ENCODE measurements at regions not wholly inside any gene's neighbourhood (a gene's known extent, or its start where the extent isn't known, plus 50 kb on each side); places are given as distances from the start of the nearest gene placed in this dataset.
A peak's percentile ranks its signal among the peaks of the same experiment; 100 is the strongest.
"Not testable (repeated sequence)": the region's sequence is repeated elsewhere in the genome, so short reads cannot be mapped to it uniquely, and the experiment has no call there.

- H3K4me1 ChIP-seq (ENCODE audit: insufficient read depth, low read length): peaks cover 13% of the 10 kb centered on the region
- DNase-seq: no peak
- TF ChIP-seq EZH2 (IDR thresholded peaks at IDR 0.05; ENCODE audit: borderline replicate concordance, low read depth, low read length, severe bottlenecking): no peak
- TF ChIP-seq, protein P1, sequence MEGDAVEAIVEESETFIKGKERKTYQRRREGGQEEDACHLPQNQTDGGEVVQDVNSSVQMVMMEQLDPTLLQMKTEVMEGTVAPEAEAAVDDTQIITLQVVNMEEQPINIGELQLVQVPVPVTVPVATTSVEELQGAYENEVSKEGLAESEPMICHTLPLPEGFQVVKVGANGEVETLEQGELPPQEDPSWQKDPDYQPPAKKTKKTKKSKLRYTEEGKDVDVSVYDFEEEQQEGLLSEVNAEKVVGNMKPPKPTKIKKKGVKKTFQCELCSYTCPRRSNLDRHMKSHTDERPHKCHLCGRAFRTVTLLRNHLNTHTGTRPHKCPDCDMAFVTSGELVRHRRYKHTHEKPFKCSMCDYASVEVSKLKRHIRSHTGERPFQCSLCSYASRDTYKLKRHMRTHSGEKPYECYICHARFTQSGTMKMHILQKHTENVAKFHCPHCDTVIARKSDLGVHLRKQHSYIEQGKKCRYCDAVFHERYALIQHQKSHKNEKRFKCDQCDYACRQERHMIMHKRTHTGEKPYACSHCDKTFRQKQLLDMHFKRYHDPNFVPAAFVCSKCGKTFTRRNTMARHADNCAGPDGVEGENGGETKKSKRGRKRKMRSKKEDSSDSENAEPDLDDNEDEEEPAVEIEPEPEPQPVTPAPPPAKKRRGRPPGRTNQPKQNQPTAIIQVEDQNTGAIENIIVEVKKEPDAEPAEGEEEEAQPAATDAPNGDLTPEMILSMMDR (IDR thresholded peaks at IDR 0.05; ENCODE audit: borderline replicate concordance, extremely low read depth, low read length, poor library complexity, severe bottlenecking): no peak
- H3K27ac ChIP-seq (ENCODE audit: low read length): no peak overlapping the region
- H3K79me2 ChIP-seq (ENCODE audit: insufficient read depth, low read length): no peaks in the 10 kb centered on the region
- peaks cover 2% of the 10 kb centered on the region for H3K9me3 ChIP-seq (ENCODE audit: insufficient read depth, low read length, severe bottlenecking)
- no peaks in the 10 kb centered on the region for H3K36me3 ChIP-seq (ENCODE audit: insufficient read depth, low read length)
- ATAC-seq (ENCODE audit: insufficient read depth, low read depth): no peak
- H2AFZ ChIP-seq (ENCODE audit: low read depth, low read length): no peak overlapping the region
- H3K4me2 ChIP-seq (ENCODE audit: insufficient read depth, low read length): no peak overlapping the region
- no peak overlapping the region for H3K4me3 ChIP-seq (ENCODE audit: low read depth in 1 of 2, low read length in 2 of 2)
- no peak overlapping the region for H3K9ac ChIP-seq (ENCODE audit: low read depth, low read length)
- no peaks in the 10 kb centered on the region for H4K20me1 ChIP-seq (ENCODE audit: insufficient read depth, low read length)
- no peaks in the 10 kb centered on the region for H3K27me3 ChIP-seq (ENCODE audit: insufficient read depth, low read length, poor library complexity)
Measured at GRCh38 chr5:101206534-101206933, 303.5 kb upstream of the ST8SIA4 start.

DNA sequence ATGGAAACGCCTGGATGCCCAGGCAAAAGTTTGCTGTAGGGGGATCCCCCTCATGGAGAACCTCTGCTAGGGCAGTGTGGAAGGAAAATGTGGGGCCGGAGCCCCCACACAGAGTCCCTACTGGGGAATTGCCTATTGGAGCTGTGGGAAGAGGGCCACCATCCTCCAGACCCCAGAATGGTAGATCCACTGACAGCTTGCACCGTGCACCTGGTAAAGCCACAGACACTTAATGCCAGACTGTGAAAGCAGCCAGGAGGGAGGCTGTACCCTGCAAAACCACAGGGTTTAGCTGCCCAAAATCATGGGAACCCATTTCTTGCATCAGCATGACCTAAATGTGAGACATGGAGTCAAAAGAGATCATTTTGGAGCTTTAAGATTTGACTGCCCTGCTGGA lies 302.0 kb upstream of the ST8SIA4 start:
- not testable (repeated sequence) for H3K9ac ChIP-seq (ENCODE audit: low read depth, low read length); H3K4me3 ChIP-seq (ENCODE audit: low read depth in 1 of 2, low read length in 2 of 2); H3K9me3 ChIP-seq (ENCODE audit: insufficient read depth, low read length, severe bottlenecking); H3K79me2 ChIP-seq (ENCODE audit: insufficient read depth, low read length); H3K4me2 ChIP-seq (ENCODE audit: insufficient read depth, low read length); H4K20me1 ChIP-seq (ENCODE audit: insufficient read depth, low read length); H3K27me3 ChIP-seq (ENCODE audit: insufficient read depth, low read length, poor library complexity); H3K36me3 ChIP-seq (ENCODE audit: insufficient read depth, low read length)
- DNase-seq (peak; percentile 75), ATAC-seq (ENCODE audit: insufficient read depth, low read depth) (peak; percentile 88)
- Histone ChIP-seq H3K4me1 (ENCODE audit: insufficient read depth, low read length) (peaks cover 13% of the 10 kb centered on the region), H2AFZ (ENCODE audit: low read depth, low read length) (0 out of 2 replicates have a peak overlapping the region, but pooled peaks have one; percentile 46), H3K27ac (ENCODE audit: low read length) (peak overlapping the region; percentile 60)

DNA sequence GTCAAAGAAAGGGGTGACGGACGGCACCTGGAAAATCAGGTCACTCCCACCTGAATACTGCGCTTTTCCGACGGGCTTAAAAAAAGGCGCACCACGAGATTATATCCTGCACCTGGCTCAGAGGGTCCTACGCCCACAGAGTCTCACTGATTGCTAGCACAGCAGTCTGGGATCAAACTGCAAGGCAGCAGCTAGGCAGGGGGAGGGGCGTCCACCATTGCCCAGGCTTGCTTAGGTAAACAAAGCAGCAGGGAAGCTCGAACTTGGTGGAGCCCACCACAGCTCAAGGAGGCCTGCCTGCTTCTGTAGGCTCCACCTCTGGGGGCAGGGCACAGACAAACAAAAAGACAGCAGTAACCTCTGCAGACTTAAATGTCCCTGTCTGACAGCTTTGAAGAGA lies 277.3 kb upstream of the ST8SIA4 start:
- H3K9ac ChIP-seq (ENCODE audit: low read depth, low read length); H4K20me1 ChIP-seq (ENCODE audit: insufficient read depth, low read length); H3K4me1 ChIP-seq (ENCODE audit: insufficient read depth, low read length); H3K36me3 ChIP-seq (ENCODE audit: insufficient read depth, low read length); H2AFZ ChIP-seq (ENCODE audit: low read depth, low read length); H3K27me3 ChIP-seq (ENCODE audit: insufficient read depth, low read length, poor library complexity); H3K4me3 ChIP-seq (ENCODE audit: low read depth in 1 of 2, low read length in 2 of 2); ATAC-seq (ENCODE audit: insufficient read depth, low read depth); H3K79me2 ChIP-seq (ENCODE audit: insufficient read depth, low read length); H3K27ac ChIP-seq (ENCODE audit: low read length); H3K4me2 ChIP-seq (ENCODE audit: insufficient read depth, low read length): not testable (repeated sequence)
- DNase-seq: peak; percentile 8
- peaks cover 15% of the 10 kb centered on the region for H3K9me3 ChIP-seq (ENCODE audit: insufficient read depth, low read length, severe bottlenecking)

- DNase-seq: peak; percentile 8
- Histone ChIP-seq H2AFZ (ENCODE audit: low read depth, low read length) (no peak overlapping the region), H3K36me3 (ENCODE audit: insufficient read depth, low read length) (no peaks in the 10 kb centered on the region), H3K9ac (ENCODE audit: low read depth, low read length) (no peak overlapping the region), H3K79me2 (ENCODE audit: insufficient read depth, low read length) (no peaks in the 10 kb centered on the region), H3K27me3 (ENCODE audit: insufficient read depth, low read length, poor library complexity) (no peaks in the 10 kb centered on the region), H3K4me2 (ENCODE audit: insufficient read depth, low read length) (no peak overlapping the region), H3K27ac (ENCODE audit: low read length) (no peak overlapping the region), H3K4me3 (ENCODE audit: low read depth in 1 of 2, low read length in 2 of 2) (no peak overlapping the region), H3K9me3 (ENCODE audit: insufficient read depth, low read length, severe bottlenecking) (peaks cover 15% of the 10 kb centered on the region), H4K20me1 (ENCODE audit: insufficient read depth, low read length) (no peaks in the 10 kb centered on the region), H3K4me1 (ENCODE audit: insufficient read depth, low read length) (no peaks in the 10 kb centered on the region)
- TF ChIP-seq EZH2 (IDR thresholded peaks at IDR 0.05; ENCODE audit: borderline replicate concordance, low read depth, low read length, severe bottlenecking): no peak
- TF ChIP-seq, protein P1 (IDR thresholded peaks at IDR 0.05; ENCODE audit: borderline replicate concordance, extremely low read depth, low read length, poor library complexity, severe bottlenecking): no peak
- ATAC-seq (ENCODE audit: insufficient read depth, low read depth): peak; percentile 24; the same call in 1 of the 3 replicates
Measured at GRCh38 chr5:101176605-101177004, 273.5 kb upstream of the ST8SIA4 start.

All from DND-41 (cell line).